HepG2 (cell line): ENCODE measurements at regions not wholly inside any gene's neighbourhood (a gene's known extent, or its start where the extent isn't known, plus 50 kb on each side); places are given as distances from the start of the nearest gene placed in this dataset.

Experiments
- ATAC-seq: fragments of 200-7000 bp; cut with Tn5 transposase; 3 replicates; pipeline ENCODE4 v1.9.1; 2020; ENCODE audit warnings: mild to moderate bottlenecking, moderate library complexity
- BruUV-seq: library from RNA; stranded (reverse); fragments of 400-500 nt; replicated peaks from 2 replicates; lab custom pipeline; 2021; lab: Mats Ljungman, UMichigan
- CTCF ChIA-PET: fragments of 300-600 bp; formaldehyde crosslinking; extraction: SDS; loops from one replicate; lab custom pipeline; 2021; ENCODE audit warnings: low total read pairs, inconsistent platforms, low intra/inter-chr PET ratio; lab: Yijun Ruan, JAX
- POLR2A ChIA-PET: fragments of 350-600 bp; sonication (Branson Sonifier 250); formaldehyde crosslinking; loops from one replicate; lab custom pipeline; 2020; ENCODE audit warnings: antibody characterized with exemption, inconsistent platforms; lab: Yijun Ruan, JAX
- DNase-seq: peaks from one replicate; pipeline ENCODE4 v3.0.0-alpha.2; 2015; ENCODE audit warnings: low spot score
- FAIRE-seq: peaks from 3 replicates; lab custom pipeline; 2011; peaks lifted over from hg19 to GRCh38; lab: Jason Lieb, UNC
- H2AFZ ChIP-seq: one replicate; pipeline ENCODE4 v1.6.1; 2011; ENCODE audit warnings: low read length, inconsistent platforms
- H3K27ac ChIP-seq: fragments of 300-600 bp; 3 replicates; pipeline ENCODE4 v1.8.0; 2011; ENCODE audit warnings: mixed run types, mild to moderate bottlenecking, mixed read lengths, low read length, inconsistent platforms; ENCODE audit not compliant: insufficient read depth; ENCODE audit errors: extremely low read length
- H3K27me3 ChIP-seq, 2 experiments: fragments of 200-600 bp in 1 of 2; 2 replicates in 1 of 2; 3 replicates in 1 of 2; pipeline versions ENCODE4 v1.6.0 to v1.8.0; 2011; ENCODE audit warnings: low read length in 2 of 2, mild to moderate bottlenecking in 2 of 2, moderate library complexity in 2 of 2, inconsistent platforms in 1 of 2; ENCODE audit not compliant: insufficient read depth in 2 of 2, control insufficient read depth in 1 of 2
- H3K36me3 ChIP-seq, 2 experiments: fragments of 200-600 bp in 1 of 2; replicated peaks in 1 of 2; 2 replicates in 1 of 2; 3 replicates in 1 of 2; pipeline versions ENCODE4 v1.5.1 to v1.8.0; 2011; ENCODE audit warnings: low read length in 2 of 2, inconsistent platforms in 1 of 2; ENCODE audit not compliant: insufficient read depth in 2 of 2, control insufficient read depth in 1 of 2
- H3K4me1 ChIP-seq: 2 replicates; pipeline ENCODE4 v1.5.1; 2012; ENCODE audit warnings: low read length, inconsistent platforms; ENCODE audit not compliant: insufficient read depth
- H3K4me2 ChIP-seq: 2 replicates; pipeline ENCODE4 v1.6.0; 2011; ENCODE audit warnings: low read depth, low read length, inconsistent platforms
- H3K4me3 ChIP-seq, 3 experiments: fragments of 200-600 bp in 1 of 3; sonication (generic), shearing (Covaris generic) in 1 of 3; replicated peaks in 1 of 3; 2 replicates each; pipeline ENCODE4 v1.5.1; 2011 to 2016; ENCODE audit warnings: low read length in 3 of 3, inconsistent platforms in 2 of 3, low read depth in 2 of 3, mild to moderate bottlenecking in 2 of 3, control low read depth in 1 of 3, mixed read lengths in 1 of 3; ENCODE audit not compliant: insufficient read depth in 1 of 3
- H3K79me2 ChIP-seq: one replicate; pipeline ENCODE4 v1.6.1; 2011; ENCODE audit warnings: low read length, inconsistent platforms; ENCODE audit not compliant: insufficient read depth
- H3K9ac ChIP-seq: 2 replicates; pipeline ENCODE4 v1.6.0; 2011; ENCODE audit warnings: mild to moderate bottlenecking, low read depth, low read length, inconsistent platforms; ENCODE audit not compliant: insufficient read depth
- H3K9me3 ChIP-seq: 2 replicates; pipeline ENCODE4 v1.5.1; 2012; ENCODE audit warnings: mild to moderate bottlenecking, low read length
- H4K20me1 ChIP-seq: 2 replicates; pipeline ENCODE4 v1.6.0; 2011; ENCODE audit warnings: inconsistent platforms, mild to moderate bottlenecking, low read length, moderate library complexity; ENCODE audit not compliant: insufficient read depth
- MAZ ChIP-seq, 2 experiments: sonication (generic) in 1 of 2; formaldehyde crosslinking in 1 of 2; IDR thresholded peaks; 2 replicates each; pipeline versions ENCODE4 v1.5.0 to v1.6.1; 2012 to 2020; ENCODE audit warnings: low read depth in 2 of 2, mild to moderate bottlenecking in 2 of 2, borderline replicate concordance in 1 of 2, improper control_type of control experiment in 1 of 2, low read length in 1 of 2, missing genetic modification reagents in 1 of 2, moderate library complexity in 1 of 2
- MYC ChIP-seq: sonication (generic); formaldehyde crosslinking; IDR thresholded peaks from 2 replicates; pipeline ENCODE4 v1.9.0; 2021; ENCODE audit warnings: missing genetic modification reagents, borderline replicate concordance
- MYPOP ChIP-seq: sonication (generic); formaldehyde crosslinking; IDR thresholded peaks from 2 replicates; pipeline ENCODE4 v1.8.1; 2023; ENCODE audit warnings: mild to moderate bottlenecking, moderate library complexity, missing genetic modification reagents
- NFYB ChIP-seq: sonication (generic); formaldehyde crosslinking; IDR thresholded peaks from 2 replicates; pipeline ENCODE4 v1.4.0; 2020; ENCODE audit warnings: missing genetic modification reagents
- NR0B2 ChIP-seq: sonication (generic); formaldehyde crosslinking; IDR thresholded peaks from 2 replicates; pipeline ENCODE4 v1.4.0; 2020; ENCODE audit warnings: mild to moderate bottlenecking, missing genetic modification reagents
- SIN3A ChIP-seq: IDR thresholded peaks from 2 replicates; pipeline ENCODE4 v1.6.1; 2011; ENCODE audit warnings: low read depth, mild to moderate bottlenecking, control low read depth, low read length, borderline replicate concordance
- ZBTB42 ChIP-seq: sonication (generic); formaldehyde crosslinking; IDR thresholded peaks from 2 replicates; pipeline ENCODE4 v1.5.0; 2020; ENCODE audit warnings: mild to moderate bottlenecking, missing genetic modification reagents
- ZKSCAN5 ChIP-seq: sonication (generic); formaldehyde crosslinking; IDR thresholded peaks from 2 replicates; pipeline ENCODE4 v1.5.1; 2020; ENCODE audit warnings: mild to moderate bottlenecking, missing genetic modification reagents
- ZNF501 ChIP-seq: sonication (generic); formaldehyde crosslinking; IDR thresholded peaks from 2 replicates; pipeline ENCODE4 v1.5.1; 2020; ENCODE audit warnings: mild to moderate bottlenecking, moderate library complexity, missing genetic modification reagents
- ZNF788 ChIP-seq: sonication (generic); formaldehyde crosslinking; IDR thresholded peaks from 2 replicates; pipeline ENCODE4 v1.5.0; 2020; ENCODE audit warnings: mild to moderate bottlenecking, missing genetic modification reagents, borderline replicate concordance
- WGBS: methylation state at CpG from one replicate; pipeline ENCODE4 v1.1.6; 2017; ENCODE audit warnings: low lambda C conversion rate; 5-methylcytosine and 5-hydroxymethylcytosine counted together
- in situ Hi-C: cut with HindIII; loops from 2 replicates; pipeline ENCODE4 v1.10.0; 2017; ENCODE audit warnings: low pct_unique_long_range_greater_than_20kb; ENCODE audit not compliant: extremely low pct_ligation_motif_present
- intact Hi-C: fragments of 100-400 bp; cut with micrococcal nuclease; formaldehyde crosslinking; loops from one replicate; pipeline ENCODE4 v1.10.0; 2022; ENCODE audit not compliant: unreplicated experiment
- TF ChIP-seq, protein P1 (sequence below): sonication (generic); formaldehyde crosslinking; IDR thresholded peaks from 2 replicates; pipeline ENCODE4 v1.5.0; 2020; ENCODE audit warnings: missing genetic modification reagents
- TF ChIP-seq, protein P2 (sequence below): sonication (generic); formaldehyde crosslinking; IDR thresholded peaks from 2 replicates; pipeline ENCODE4 v1.8.0; 2022; ENCODE audit warnings: low read depth, missing genetic modification reagents
- TF ChIP-seq, protein P3 (sequence below): sonication (generic); formaldehyde crosslinking; IDR thresholded peaks from 2 replicates; pipeline ENCODE4 v1.9.0; 2021; ENCODE audit warnings: missing genetic modification reagents, borderline replicate concordance

DNA sequence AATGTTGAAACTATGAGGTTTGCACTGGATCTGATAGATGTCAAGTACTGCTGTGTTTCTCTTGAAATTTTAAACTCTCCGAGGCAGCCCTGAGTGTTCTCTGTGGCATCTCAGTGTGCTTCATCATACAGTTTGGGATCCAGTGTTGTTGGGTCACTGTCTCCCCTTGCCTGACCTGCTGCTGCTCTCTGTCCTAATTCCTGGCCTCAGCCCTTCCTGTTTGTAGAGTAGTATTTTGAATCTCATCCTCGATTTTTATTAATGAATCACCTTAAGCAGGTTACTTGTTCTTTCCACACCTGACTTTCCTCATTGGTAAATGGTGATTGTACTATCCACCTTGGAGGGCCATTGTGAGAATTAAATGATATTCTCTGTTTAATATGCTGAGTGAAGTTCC is 70.7 kb upstream of the PAX6 start:
- no peak for ATAC-seq
- 0% methylated on average over 2 of the region's 2 CpGs for WGBS
- no peak overlapping the region for H3K4me2 ChIP-seq
- TF ChIP-seq ZNF788 (CRISPR knock-in tag), result no peak
- no peak for TF ChIP-seq ZKSCAN5 (CRISPR knock-in tag)
- no peak for TF ChIP-seq ZBTB42 (CRISPR knock-in tag)
- TF ChIP-seq SIN3A, result no peak
- no peak for TF ChIP-seq NFYB
- TF ChIP-seq, protein P1, sequence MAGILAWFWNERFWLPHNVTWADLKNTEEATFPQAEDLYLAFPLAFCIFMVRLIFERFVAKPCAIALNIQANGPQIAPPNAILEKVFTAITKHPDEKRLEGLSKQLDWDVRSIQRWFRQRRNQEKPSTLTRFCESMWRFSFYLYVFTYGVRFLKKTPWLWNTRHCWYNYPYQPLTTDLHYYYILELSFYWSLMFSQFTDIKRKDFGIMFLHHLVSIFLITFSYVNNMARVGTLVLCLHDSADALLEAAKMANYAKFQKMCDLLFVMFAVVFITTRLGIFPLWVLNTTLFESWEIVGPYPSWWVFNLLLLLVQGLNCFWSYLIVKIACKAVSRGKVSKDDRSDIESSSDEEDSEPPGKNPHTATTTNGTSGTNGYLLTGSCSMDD (CRISPR knock-in tag), result no peak
- TF ChIP-seq ZNF501, result no peak
- TF ChIP-seq NR0B2 (CRISPR knock-in tag), result no peak
- TF ChIP-seq MYPOP (CRISPR knock-in tag), result no peak
- no peak for TF ChIP-seq MYC
- no peak for TF ChIP-seq MAZ (IDR thresholded peaks at IDR 0.05; ENCODE audit: borderline replicate concordance, low read depth, low read length)
- no peak for TF ChIP-seq MAZ (CRISPR knock-in tag; IDR thresholded peaks at IDR 0.05; ENCODE audit: low read depth)
- TF ChIP-seq, protein P2, sequence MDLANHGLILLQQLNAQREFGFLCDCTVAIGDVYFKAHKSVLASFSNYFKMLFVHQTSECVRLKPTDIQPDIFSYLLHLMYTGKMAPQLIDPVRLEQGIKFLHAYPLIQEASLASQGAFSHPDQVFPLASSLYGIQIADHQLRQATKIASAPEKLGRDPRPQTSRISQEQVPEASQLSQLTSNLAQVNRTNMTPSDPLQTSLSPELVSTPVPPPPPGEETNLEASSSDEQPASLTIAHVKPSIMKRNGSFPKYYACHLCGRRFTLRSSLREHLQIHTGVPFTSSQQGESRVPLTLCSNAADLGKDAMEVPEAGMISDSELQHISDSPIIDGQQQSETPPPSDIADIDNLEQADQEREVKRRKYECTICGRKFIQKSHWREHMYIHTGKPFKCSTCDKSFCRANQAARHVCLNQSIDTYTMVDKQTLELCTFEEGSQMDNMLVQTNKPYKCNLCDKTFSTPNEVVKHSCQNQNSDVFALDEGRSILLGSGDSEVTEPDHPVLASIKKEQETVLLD (CRISPR knock-in tag), result no peak
- TF ChIP-seq, protein P3, sequence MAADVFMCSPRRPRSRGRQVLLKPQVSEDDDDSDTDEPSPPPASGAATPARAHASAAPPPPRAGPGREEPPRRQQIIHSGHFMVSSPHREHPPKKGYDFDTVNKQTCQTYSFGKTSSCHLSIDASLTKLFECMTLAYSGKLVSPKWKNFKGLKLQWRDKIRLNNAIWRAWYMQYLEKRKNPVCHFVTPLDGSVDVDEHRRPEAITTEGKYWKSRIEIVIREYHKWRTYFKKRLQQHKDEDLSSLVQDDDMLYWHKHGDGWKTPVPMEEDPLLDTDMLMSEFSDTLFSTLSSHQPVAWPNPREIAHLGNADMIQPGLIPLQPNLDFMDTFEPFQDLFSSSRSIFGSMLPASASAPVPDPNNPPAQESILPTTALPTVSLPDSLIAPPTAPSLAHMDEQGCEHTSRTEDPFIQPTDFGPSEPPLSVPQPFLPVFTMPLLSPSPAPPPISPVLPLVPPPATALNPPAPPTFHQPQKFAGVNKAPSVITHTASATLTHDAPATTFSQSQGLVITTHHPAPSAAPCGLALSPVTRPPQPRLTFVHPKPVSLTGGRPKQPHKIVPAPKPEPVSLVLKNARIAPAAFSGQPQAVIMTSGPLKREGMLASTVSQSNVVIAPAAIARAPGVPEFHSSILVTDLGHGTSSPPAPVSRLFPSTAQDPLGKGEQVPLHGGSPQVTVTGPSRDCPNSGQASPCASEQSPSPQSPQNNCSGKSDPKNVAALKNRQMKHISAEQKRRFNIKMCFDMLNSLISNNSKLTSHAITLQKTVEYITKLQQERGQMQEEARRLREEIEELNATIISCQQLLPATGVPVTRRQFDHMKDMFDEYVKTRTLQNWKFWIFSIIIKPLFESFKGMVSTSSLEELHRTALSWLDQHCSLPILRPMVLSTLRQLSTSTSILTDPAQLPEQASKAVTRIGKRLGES (CRISPR knock-in tag), result no peak
- no peak for DNase-seq
- no peak overlapping the region for H2AFZ ChIP-seq
- no peaks in the 10 kb centered on the region for H3K4me1 ChIP-seq
- peaks cover 0 to 10% of the 10 kb centered on the region in 2 experiments; a peak in 1 of 5 replicates for H3K27me3 ChIP-seq
- CTCF ChIA-PET, result no interaction called here
- intact Hi-C loops, result no loop called here
- FAIRE-seq, result no peak
- no peaks in the 10 kb centered on the region for H3K79me2 ChIP-seq
- no peaks in the 10 kb centered on the region for H4K20me1 ChIP-seq
- H3K36me3 ChIP-seq, result no peaks in the 10 kb centered on the region
- H3K9ac ChIP-seq, result no peak overlapping the region
- in situ Hi-C loops, result no loop called here
- no TSS peak for BruUV-seq
- H3K9me3 ChIP-seq, result no peaks in the 10 kb centered on the region
- H3K27ac ChIP-seq, result no peak overlapping the region
- no peak overlapping the region for H3K4me3 ChIP-seq
- POLR2A ChIA-PET, result no interaction called here
